Mesendoderm (in vitro differentiated cells): ENCODE measurements at regions not wholly inside any gene's neighbourhood (a gene's known extent, or its start where the extent isn't known, plus 50 kb on each side); places are given as distances from the start of the nearest gene placed in this dataset.

Source experiments
- DNase-seq: peaks from one replicate; pipeline ENCODE4 v3.0.0; 2013
- H2AK5ac ChIP-seq: 2 replicates; pipeline ENCODE4 v1.6.1; 2013; ENCODE audit warnings: low read length, inconsistent platforms
- H2BK120ac ChIP-seq: 2 replicates; pipeline ENCODE4 v1.6.1; 2013; ENCODE audit warnings: low read depth, mild to moderate bottlenecking, low read length, moderate library complexity, mixed read lengths
- H2BK15ac ChIP-seq: replicated peaks from 2 replicates; pipeline ENCODE4 v1.6.1; 2013; ENCODE audit warnings: low read depth, mild to moderate bottlenecking, moderate library complexity
- H2BK5ac ChIP-seq: 2 replicates; pipeline ENCODE4 v1.6.1; 2013; ENCODE audit warnings: low read length, inconsistent platforms
- H3K18ac ChIP-seq: 2 replicates; pipeline ENCODE4 v1.6.1; 2013; ENCODE audit warnings: mild to moderate bottlenecking, low read length, mixed read lengths
- H3K23ac ChIP-seq: one replicate; pipeline ENCODE4 v1.6.1; 2013; ENCODE audit warnings: low read length
- H3K27ac ChIP-seq: 2 replicates; pipeline ENCODE4 v1.5.1; 2013; ENCODE audit warnings: low read depth, mild to moderate bottlenecking, inconsistent platforms, low read length, moderate library complexity
- H3K27me3 ChIP-seq: 2 replicates; pipeline ENCODE4 v1.6.1; 2013; ENCODE audit warnings: low read length, control low read depth, mild to moderate bottlenecking, inconsistent platforms; ENCODE audit not compliant: insufficient read depth, poor library complexity
- H3K36me3 ChIP-seq: 2 replicates; pipeline ENCODE4 v1.6.1; 2013; ENCODE audit warnings: low read length, inconsistent platforms; ENCODE audit not compliant: control insufficient read depth, insufficient read depth
- H3K4ac ChIP-seq: one replicate; pipeline ENCODE4 v1.6.1; 2013; ENCODE audit warnings: low read depth, mild to moderate bottlenecking, low read length, moderate library complexity
- H3K4me1 ChIP-seq: 2 replicates; pipeline ENCODE4 v1.6.1; 2013; ENCODE audit warnings: low read depth, low read length, inconsistent platforms; ENCODE audit not compliant: control insufficient read depth
- H3K4me2 ChIP-seq: 2 replicates; pipeline ENCODE4 v1.6.1; 2013; ENCODE audit warnings: low read length
- H3K4me3 ChIP-seq: 2 replicates; pipeline ENCODE4 v1.5.1; 2013; ENCODE audit warnings: mild to moderate bottlenecking, low read length
- H3K56ac ChIP-seq: one replicate; pipeline ENCODE4 v1.6.1; 2013; ENCODE audit warnings: low read length
- H3K79me1 ChIP-seq: 2 replicates; pipeline ENCODE4 v1.6.1; 2013; ENCODE audit warnings: low read length, inconsistent platforms
- H3K79me2 ChIP-seq: 2 replicates; pipeline ENCODE4 v1.6.1; 2013; ENCODE audit warnings: mild to moderate bottlenecking, low read length; ENCODE audit not compliant: control insufficient read depth, insufficient read depth
- H3K9ac ChIP-seq: 2 replicates; pipeline ENCODE4 v1.6.1; 2013; ENCODE audit warnings: low read length, inconsistent platforms
- H4K5ac ChIP-seq: one replicate; pipeline ENCODE4 v1.6.1; 2013; ENCODE audit warnings: low read length
- H4K8ac ChIP-seq: one replicate; pipeline ENCODE4 v1.6.1; 2013; ENCODE audit warnings: low read depth, mild to moderate bottlenecking, control low read depth, low read length, moderate library complexity
- WGBS: extraction: QIAGEN DNeasy Blood & Tissue Kit; methylation state at CpG from one replicate; pipeline ENCODE4 v1.1.7; 2013; ENCODE audit warnings: low lambda C conversion rate, missing lambda C conversion rate; ENCODE audit not compliant: insufficient coverage; ENCODE audit errors: extremely low coverage; 5-methylcytosine and 5-hydroxymethylcytosine counted together

GRCh38 chr4:170580651-170581050 is 490.9 kb upstream of the AADAT start:
- no peaks in the 10 kb centered on the region for H3K27me3 ChIP-seq
- no peak overlapping the region for H4K5ac ChIP-seq
- no peak overlapping the region for H3K23ac ChIP-seq
- H2BK15ac ChIP-seq: no peak overlapping the region
- H2BK5ac ChIP-seq: no peak overlapping the region
- no CpG with 5 or more reads among the region's 2 CpGs for WGBS
- no peak for DNase-seq
- no peaks in the 10 kb centered on the region for H3K4me1 ChIP-seq
- H3K4me3 ChIP-seq: no peak overlapping the region
- no peaks in the 10 kb centered on the region for H3K36me3 ChIP-seq
- no peaks in the 10 kb centered on the region for H3K79me1 ChIP-seq
- no peak overlapping the region for H3K27ac ChIP-seq
- H2AK5ac ChIP-seq: no peak overlapping the region
- H3K18ac ChIP-seq: no peak overlapping the region
- no peak overlapping the region for H2BK120ac ChIP-seq
- no peak overlapping the region for H3K9ac ChIP-seq
- H4K8ac ChIP-seq: no peak overlapping the region
- H3K4ac ChIP-seq: no peak overlapping the region
- H3K4me2 ChIP-seq: no peak overlapping the region
- no peak overlapping the region for H3K56ac ChIP-seq
- H3K79me2 ChIP-seq: no peaks in the 10 kb centered on the region

GRCh38 chr4:170538821-170539473 is 449.2 kb upstream of the AADAT start:
- H3K4me3 ChIP-seq: no peak overlapping the region
- H3K4ac ChIP-seq: no peak overlapping the region
- H2BK120ac ChIP-seq: no peak overlapping the region
- H2BK15ac ChIP-seq: no peak overlapping the region
- no peak overlapping the region for H3K23ac ChIP-seq
- no peak overlapping the region for H4K8ac ChIP-seq
- H3K36me3 ChIP-seq: no peaks in the 10 kb centered on the region
- H3K4me2 ChIP-seq: no peak overlapping the region
- no peaks in the 10 kb centered on the region for H3K4me1 ChIP-seq
- no peak overlapping the region for H3K27ac ChIP-seq
- no peak overlapping the region for H2AK5ac ChIP-seq
- H3K27me3 ChIP-seq: no peaks in the 10 kb centered on the region
- no peaks in the 10 kb centered on the region for H3K79me1 ChIP-seq
- no peak overlapping the region for H3K9ac ChIP-seq
- DNase-seq: no peak
- no peak overlapping the region for H2BK5ac ChIP-seq
- no peak overlapping the region for H3K18ac ChIP-seq
- H4K5ac ChIP-seq: no peak overlapping the region
- no peaks in the 10 kb centered on the region for H3K79me2 ChIP-seq
- H3K56ac ChIP-seq: no peak overlapping the region

GRCh38 chr4:170529748-170530722 is 440.3 kb upstream of the AADAT start:
- Histone ChIP-seq H3K4me1 (no peaks in the 10 kb centered on the region), H3K23ac (no peak overlapping the region), H2BK120ac (no peak overlapping the region), H2AK5ac (no peak overlapping the region), H2BK15ac (no peak overlapping the region), H3K4me3 (no peak overlapping the region), H4K5ac (no peak overlapping the region), H3K4me2 (no peak overlapping the region), H3K79me1 (no peaks in the 10 kb centered on the region), H3K9ac (no peak overlapping the region), H3K36me3 (no peaks in the 10 kb centered on the region), H3K27me3 (no peaks in the 10 kb centered on the region), H3K4ac (no peak overlapping the region), H2BK5ac (no peak overlapping the region), H3K18ac (no peak overlapping the region), H3K27ac (no peak overlapping the region), H3K56ac (no peak overlapping the region), H3K79me2 (no peaks in the 10 kb centered on the region), H4K8ac (no peak overlapping the region)
- WGBS: no CpG with 5 or more reads among the region's 5 CpGs
- DNase-seq: no peak

GRCh38 chr4:170526471-170526870 is 436.7 kb upstream of the AADAT start:
- H3K36me3 ChIP-seq: no peaks in the 10 kb centered on the region
- no peak overlapping the region for H2BK15ac ChIP-seq
- no peak overlapping the region for H2AK5ac ChIP-seq
- no peak for DNase-seq
- no peak overlapping the region for H3K4ac ChIP-seq
- no peak overlapping the region for H4K5ac ChIP-seq
- H4K8ac ChIP-seq: no peak overlapping the region
- H3K4me2 ChIP-seq: no peak overlapping the region
- no peaks in the 10 kb centered on the region for H3K79me2 ChIP-seq
- no CpG with 5 or more reads among the region's 1 CpG for WGBS
- H3K18ac ChIP-seq: no peak overlapping the region
- H3K56ac ChIP-seq: no peak overlapping the region
- H3K9ac ChIP-seq: no peak overlapping the region
- no peak overlapping the region for H2BK120ac ChIP-seq
- H2BK5ac ChIP-seq: no peak overlapping the region
- H3K23ac ChIP-seq: no peak overlapping the region
- H3K27me3 ChIP-seq: no peaks in the 10 kb centered on the region
- H3K4me3 ChIP-seq: no peak overlapping the region
- no peaks in the 10 kb centered on the region for H3K4me1 ChIP-seq
- no peaks in the 10 kb centered on the region for H3K79me1 ChIP-seq
- no peak overlapping the region for H3K27ac ChIP-seq

GRCh38 chr4:170522427-170522970 is 432.7 kb upstream of the AADAT start:
- no peak overlapping the region for H3K18ac ChIP-seq
- no peaks in the 10 kb centered on the region for H3K79me2 ChIP-seq
- H3K36me3 ChIP-seq: no peaks in the 10 kb centered on the region
- no peak overlapping the region for H3K9ac ChIP-seq
- H3K27me3 ChIP-seq: no peaks in the 10 kb centered on the region
- no CpG with 5 or more reads among the region's 5 CpGs for WGBS
- no peak overlapping the region for H2BK120ac ChIP-seq
- no peak overlapping the region for H2BK5ac ChIP-seq
- H3K56ac ChIP-seq: no peak overlapping the region
- no peaks in the 10 kb centered on the region for H3K4me1 ChIP-seq
- H4K8ac ChIP-seq: no peak overlapping the region
- no peak for DNase-seq
- no peak overlapping the region for H3K23ac ChIP-seq
- H3K27ac ChIP-seq: no peak overlapping the region
- no peak overlapping the region for H4K5ac ChIP-seq
- H3K4me3 ChIP-seq: no peak overlapping the region
- H2BK15ac ChIP-seq: no peak overlapping the region
- H2AK5ac ChIP-seq: no peak overlapping the region
- no peak overlapping the region for H3K4ac ChIP-seq
- H3K4me2 ChIP-seq: no peak overlapping the region
- no peaks in the 10 kb centered on the region for H3K79me1 ChIP-seq
